ENCODE measurements at regions not wholly inside any gene's neighbourhood (a gene's known extent, or its start where the extent isn't known, plus 50 kb on each side); places are given as distances from the start of the nearest gene placed in this dataset.
"Not testable (repeated sequence)": the region's sequence is repeated elsewhere in the genome, so short reads cannot be mapped to it uniquely, and the experiment has no call there.

DNA sequence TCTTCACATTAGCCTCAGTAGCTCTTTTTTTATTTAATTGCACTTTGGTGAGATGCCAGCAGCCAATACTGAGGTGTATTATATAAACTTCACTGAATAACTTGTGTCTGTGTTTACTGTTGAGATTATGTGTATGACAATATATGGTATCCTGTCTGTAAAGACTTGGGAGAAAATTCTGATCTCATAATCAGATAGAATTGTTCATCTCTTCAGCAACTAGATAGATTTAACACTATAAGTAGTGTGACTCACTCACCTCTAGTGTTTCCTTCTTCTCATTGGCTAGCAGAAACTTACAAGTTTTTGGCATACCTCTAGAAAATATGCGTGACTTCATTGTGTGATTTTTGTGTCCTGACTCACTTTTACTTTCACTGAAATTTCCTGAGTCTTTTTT lies 67.6 kb upstream of the TGFBR2 start:
- peaks cover 13 to 24% of the 10 kb centered on the region in 2 donors for H3K4me1 ChIP-seq (ENCODE audit: control insufficient read depth in 1 of 2, low read depth in 2 of 2)
- TF ChIP-seq, protein P1, sequence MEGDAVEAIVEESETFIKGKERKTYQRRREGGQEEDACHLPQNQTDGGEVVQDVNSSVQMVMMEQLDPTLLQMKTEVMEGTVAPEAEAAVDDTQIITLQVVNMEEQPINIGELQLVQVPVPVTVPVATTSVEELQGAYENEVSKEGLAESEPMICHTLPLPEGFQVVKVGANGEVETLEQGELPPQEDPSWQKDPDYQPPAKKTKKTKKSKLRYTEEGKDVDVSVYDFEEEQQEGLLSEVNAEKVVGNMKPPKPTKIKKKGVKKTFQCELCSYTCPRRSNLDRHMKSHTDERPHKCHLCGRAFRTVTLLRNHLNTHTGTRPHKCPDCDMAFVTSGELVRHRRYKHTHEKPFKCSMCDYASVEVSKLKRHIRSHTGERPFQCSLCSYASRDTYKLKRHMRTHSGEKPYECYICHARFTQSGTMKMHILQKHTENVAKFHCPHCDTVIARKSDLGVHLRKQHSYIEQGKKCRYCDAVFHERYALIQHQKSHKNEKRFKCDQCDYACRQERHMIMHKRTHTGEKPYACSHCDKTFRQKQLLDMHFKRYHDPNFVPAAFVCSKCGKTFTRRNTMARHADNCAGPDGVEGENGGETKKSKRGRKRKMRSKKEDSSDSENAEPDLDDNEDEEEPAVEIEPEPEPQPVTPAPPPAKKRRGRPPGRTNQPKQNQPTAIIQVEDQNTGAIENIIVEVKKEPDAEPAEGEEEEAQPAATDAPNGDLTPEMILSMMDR (IDR thresholded peaks at IDR 0.05): no peak
- DNase-seq (ENCODE audit: low spot score) (no peak), ATAC-seq (ENCODE audit: insufficient number of reproducible peaks, low FRiP score, low read depth) (no peak)
- H3K27ac ChIP-seq: peak overlapping the region in 1 of 2 donors; percentile 47
- H3K36me3 ChIP-seq: no peaks in the 10 kb centered on the region
- H3K9me3 ChIP-seq: no peaks in the 10 kb centered on the region
- H3K27me3 ChIP-seq (replicated peaks; ENCODE audit: insufficient read depth): no peaks in the 10 kb centered on the region
- no peak overlapping the region for H3K4me3 ChIP-seq

GRCh38 chr3:30539206-30539605 lies 67.2 kb upstream of the TGFBR2 start:
- ATAC-seq (ENCODE audit: insufficient number of reproducible peaks, low FRiP score, low read depth): no peak
- Histone ChIP-seq H3K27me3 (replicated peaks; ENCODE audit: insufficient read depth) (no peaks in the 10 kb centered on the region), H3K9me3 (no peaks in the 10 kb centered on the region), H3K4me1 (ENCODE audit: control insufficient read depth in 1 of 2, low read depth in 2 of 2) (peaks cover 13 to 24% of the 10 kb centered on the region in 2 donors), H3K4me3 (no peak overlapping the region), H3K36me3 (no peaks in the 10 kb centered on the region), H3K27ac (peak overlapping the region in 1 of 2 donors; percentile 47)
- no peak for DNase-seq (ENCODE audit: low spot score)
- TF ChIP-seq, protein P1 (IDR thresholded peaks at IDR 0.05): no peak

DNA sequence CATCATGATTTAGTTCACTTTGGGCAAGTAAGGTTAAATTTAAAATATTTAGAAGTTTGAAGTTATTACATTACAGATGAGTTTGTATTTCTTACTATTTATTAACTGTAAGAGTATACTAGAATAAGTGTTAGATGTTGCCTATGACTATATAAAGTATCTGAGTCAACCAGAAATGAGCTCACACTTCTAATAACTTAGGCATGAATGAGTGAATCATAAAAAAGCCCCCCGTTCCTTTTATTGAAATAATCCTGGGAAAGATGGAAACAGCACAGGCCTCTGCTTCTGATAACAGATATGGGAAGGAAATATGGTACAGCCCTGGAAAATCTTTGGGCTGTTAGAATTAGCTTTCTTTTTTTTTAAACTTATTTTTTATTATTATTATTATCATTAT lies 66.6 kb upstream of the TGFBR2 start:
- Histone ChIP-seq H3K9me3 (no peaks in the 10 kb centered on the region), H3K27me3 (replicated peaks; ENCODE audit: insufficient read depth) (no peaks in the 10 kb centered on the region), H3K27ac (no peak overlapping the region), H3K4me3 (no peak overlapping the region), H3K4me1 (ENCODE audit: control insufficient read depth in 1 of 2, low read depth in 2 of 2) (peaks cover 13 to 24% of the 10 kb centered on the region in 2 donors), H3K36me3 (no peaks in the 10 kb centered on the region)
- ATAC-seq (ENCODE audit: insufficient number of reproducible peaks, low FRiP score, low read depth) (no peak), DNase-seq (ENCODE audit: low spot score) (no peak)
- TF ChIP-seq, protein P1 (IDR thresholded peaks at IDR 0.05): no peak

GRCh38 chr3:30541156-30541555 lies 65.2 kb upstream of the TGFBR2 start:
- not testable (repeated sequence) for DNase-seq (ENCODE audit: low spot score); ATAC-seq (ENCODE audit: insufficient number of reproducible peaks, low FRiP score, low read depth)
- peaks cover 6 to 18% of the 10 kb centered on the region in 2 donors for H3K4me1 ChIP-seq (ENCODE audit: control insufficient read depth in 1 of 2, low read depth in 2 of 2)

DNA sequence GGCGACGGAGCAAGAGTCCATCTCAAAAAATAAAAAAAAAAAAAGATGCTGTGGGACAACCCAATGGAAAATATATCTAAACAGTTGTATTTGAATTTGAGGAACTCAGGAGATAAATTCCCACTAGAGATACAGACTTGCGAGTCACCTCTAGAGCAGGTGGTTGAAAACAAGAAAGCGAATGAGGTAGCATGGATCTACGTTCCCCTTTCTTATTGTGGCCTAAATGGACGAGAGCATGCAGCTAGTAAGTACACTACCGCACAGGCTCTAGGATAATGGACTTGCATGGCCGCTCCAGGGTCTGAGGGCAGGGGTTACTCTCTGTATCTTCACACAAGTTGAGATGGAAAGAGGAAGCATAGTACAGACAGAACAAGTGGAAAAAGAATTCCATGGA lies 63.5 kb upstream of the TGFBR2 start:
- no peaks in the 10 kb centered on the region for H3K36me3 ChIP-seq
- ATAC-seq (ENCODE audit: insufficient number of reproducible peaks, low FRiP score, low read depth) (no peak), DNase-seq (ENCODE audit: low spot score) (no peak)
- no peaks in the 10 kb centered on the region for H3K27me3 ChIP-seq (replicated peaks; ENCODE audit: insufficient read depth)
- peaks cover 6 to 16% of the 10 kb centered on the region in 2 donors for H3K4me1 ChIP-seq (ENCODE audit: control insufficient read depth in 1 of 2, low read depth in 2 of 2)
- no peak overlapping the region for H3K27ac ChIP-seq
- TF ChIP-seq, protein P1 (IDR thresholded peaks at IDR 0.05): no peak
- no peak overlapping the region for H3K4me3 ChIP-seq
- no peaks in the 10 kb centered on the region for H3K9me3 ChIP-seq

More at GRCh38 chr3:30541156-30541555, 65.2 kb upstream of the TGFBR2 start:
- not testable (repeated sequence) for H3K9me3 ChIP-seq; H3K27me3 ChIP-seq (replicated peaks; ENCODE audit: insufficient read depth); H3K4me3 ChIP-seq; H3K27ac ChIP-seq; H3K36me3 ChIP-seq

DNA sequence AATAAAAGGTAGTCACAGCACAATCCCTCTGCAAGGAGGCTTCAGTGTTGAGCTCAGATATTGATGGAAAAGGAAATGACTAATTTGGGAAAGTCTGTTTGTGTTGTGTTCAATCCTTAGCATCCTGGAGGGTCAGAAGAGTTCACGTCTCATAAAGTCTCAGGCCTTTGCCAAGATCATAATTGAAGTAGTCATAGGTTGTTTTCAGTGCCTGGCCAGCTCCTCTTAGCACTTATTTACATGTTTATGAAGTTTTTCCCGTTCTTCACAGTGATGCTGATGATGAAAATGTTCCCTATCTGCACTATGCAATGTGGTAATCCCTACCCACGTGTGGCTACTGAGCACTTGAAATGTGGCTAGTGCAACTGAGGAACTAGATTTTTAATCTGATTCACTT lies 61.6 kb upstream of the TGFBR2 start:
- Histone ChIP-seq H3K36me3 (no peaks in the 10 kb centered on the region), H3K27ac (no peak overlapping the region), H3K9me3 (no peaks in the 10 kb centered on the region), H3K4me3 (no peak overlapping the region), H3K4me1 (ENCODE audit: control insufficient read depth in 1 of 2, low read depth in 2 of 2) (peaks cover 0 to 1% of the 10 kb centered on the region in 2 donors), H3K27me3 (replicated peaks; ENCODE audit: insufficient read depth) (no peaks in the 10 kb centered on the region)
- ATAC-seq (ENCODE audit: insufficient number of reproducible peaks, low FRiP score, low read depth) (no peak), DNase-seq (ENCODE audit: low spot score) (no peak)
- TF ChIP-seq, protein P1 (IDR thresholded peaks at IDR 0.05): no peak

Measured in thoracic aorta (tissue), 2 donors.